Activated CD4-positive, CD25-positive, alpha-beta regulatory T cell treated with anti-CD3 and anti-CD28 coated beads, Interleukin-2, amount 50 U/mL, for 16 hours (primary cell): ENCODE measurements at regions not wholly inside any gene's neighbourhood (a gene's known extent, or its start where the extent isn't known, plus 50 kb on each side); places are given as distances from the start of the nearest gene placed in this dataset.
"Not testable (repeated sequence)": the region's sequence is repeated elsewhere in the genome, so short reads cannot be mapped to it uniquely, and the experiment has no call there.

Experiments used
- DNase-seq: peaks from one replicate; pipeline ENCODE4 v3.0.0-alpha.2; 2020; ENCODE audit warnings: low read depth, low spot score

DNA sequence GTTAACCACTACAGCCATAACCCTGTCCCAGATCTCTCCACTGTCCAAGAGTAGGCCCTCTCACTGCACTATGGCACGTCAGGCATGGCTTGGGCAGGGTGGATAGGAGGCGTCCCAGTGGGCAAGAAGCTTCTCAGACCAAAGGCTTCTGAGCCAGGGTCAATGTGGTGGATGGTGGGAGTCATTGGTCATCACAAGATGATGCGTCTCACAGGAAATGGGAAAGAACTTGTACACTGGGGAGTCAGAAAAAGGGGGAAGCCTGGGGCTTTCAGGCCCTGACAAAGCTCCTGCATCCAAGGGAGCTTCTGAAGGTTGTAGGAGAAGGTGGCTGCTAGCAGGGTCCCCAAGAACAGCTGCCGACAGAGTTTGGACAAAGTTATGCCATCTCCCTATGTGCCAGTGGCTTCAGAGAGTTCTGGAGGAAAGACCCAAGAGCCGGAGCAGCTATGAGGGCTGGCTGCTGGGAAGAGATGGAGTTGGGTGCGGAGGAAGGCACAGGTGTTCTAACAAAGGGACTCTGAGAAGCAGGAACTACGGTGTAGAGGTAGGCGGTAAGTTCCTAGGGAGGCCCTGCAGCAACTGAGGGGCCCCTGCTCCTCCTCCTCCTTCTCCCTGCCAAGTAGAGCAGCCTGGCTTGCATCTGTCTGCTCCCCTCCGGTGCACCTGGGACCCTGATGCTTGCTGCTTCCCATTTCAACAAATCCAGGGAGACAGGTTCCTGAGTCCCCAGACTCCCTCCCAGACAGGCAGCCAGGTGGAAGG lies 81.1 kb downstream of the ARL6IP4 start:
- DNase-seq, result no peak

DNA sequence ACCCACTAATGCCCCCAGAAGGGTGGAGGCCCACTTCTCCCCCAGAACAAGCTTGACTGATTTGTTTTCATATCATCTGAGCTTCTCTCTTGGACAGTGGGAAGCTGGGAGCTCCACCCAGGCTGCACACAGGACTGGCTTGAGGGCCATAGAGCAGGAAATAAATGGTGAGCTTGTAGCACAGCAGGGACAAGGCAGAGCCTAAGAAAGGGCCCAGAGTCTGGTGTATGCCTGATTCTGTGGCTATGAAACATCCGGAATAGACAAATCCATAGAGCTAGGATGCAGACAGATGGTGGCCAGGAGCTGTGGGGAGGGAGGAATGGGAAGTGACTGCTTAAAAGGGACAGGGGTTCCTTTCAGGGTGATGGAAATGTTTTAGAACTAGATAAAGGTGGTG lies 79.0 kb downstream of the ARL6IP4 start:
- DNase-seq, result no peak

DNA sequence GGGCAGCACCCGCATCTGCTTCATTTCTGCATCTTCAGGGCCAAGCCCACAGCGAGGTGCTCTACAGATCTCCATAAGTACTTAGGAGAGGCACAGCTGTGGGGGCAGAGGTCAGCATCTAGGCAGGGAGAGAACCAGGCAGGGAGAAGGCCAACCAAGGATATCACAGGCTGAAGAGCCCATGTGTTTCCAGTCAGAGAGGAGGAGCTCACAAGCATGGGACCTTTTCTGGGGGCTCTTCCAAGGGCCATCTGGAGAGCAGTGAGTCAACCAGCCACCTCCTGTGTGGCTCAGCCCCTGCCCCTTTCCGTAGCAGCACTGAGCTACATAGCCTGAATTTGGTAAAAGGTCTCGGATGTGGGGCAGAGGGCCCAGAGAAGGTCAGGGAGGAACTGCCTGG lies 78.5 kb downstream of the ARL6IP4 start:
- no peak for DNase-seq

DNA sequence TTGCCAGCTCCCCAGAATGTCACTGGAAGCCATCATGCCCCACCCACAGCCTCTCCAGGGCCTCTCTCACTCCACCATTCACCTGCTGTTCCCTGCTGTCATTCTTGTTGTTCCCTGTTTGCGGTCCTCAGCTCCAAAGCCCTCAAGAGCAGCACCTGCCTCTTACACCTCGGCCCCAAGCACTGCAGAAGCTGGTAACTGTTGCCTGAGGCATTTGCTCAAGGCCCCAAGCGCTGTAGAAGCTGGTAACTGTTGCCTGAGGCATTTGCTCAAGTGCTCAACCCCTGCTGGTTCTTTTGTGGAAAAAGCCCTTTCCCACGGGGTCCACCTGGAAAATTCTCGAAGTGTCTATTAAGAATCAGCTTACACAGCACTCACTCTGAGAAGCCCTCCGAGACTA lies 78.0 kb downstream of the ARL6IP4 start:
- no peak for DNase-seq

DNA sequence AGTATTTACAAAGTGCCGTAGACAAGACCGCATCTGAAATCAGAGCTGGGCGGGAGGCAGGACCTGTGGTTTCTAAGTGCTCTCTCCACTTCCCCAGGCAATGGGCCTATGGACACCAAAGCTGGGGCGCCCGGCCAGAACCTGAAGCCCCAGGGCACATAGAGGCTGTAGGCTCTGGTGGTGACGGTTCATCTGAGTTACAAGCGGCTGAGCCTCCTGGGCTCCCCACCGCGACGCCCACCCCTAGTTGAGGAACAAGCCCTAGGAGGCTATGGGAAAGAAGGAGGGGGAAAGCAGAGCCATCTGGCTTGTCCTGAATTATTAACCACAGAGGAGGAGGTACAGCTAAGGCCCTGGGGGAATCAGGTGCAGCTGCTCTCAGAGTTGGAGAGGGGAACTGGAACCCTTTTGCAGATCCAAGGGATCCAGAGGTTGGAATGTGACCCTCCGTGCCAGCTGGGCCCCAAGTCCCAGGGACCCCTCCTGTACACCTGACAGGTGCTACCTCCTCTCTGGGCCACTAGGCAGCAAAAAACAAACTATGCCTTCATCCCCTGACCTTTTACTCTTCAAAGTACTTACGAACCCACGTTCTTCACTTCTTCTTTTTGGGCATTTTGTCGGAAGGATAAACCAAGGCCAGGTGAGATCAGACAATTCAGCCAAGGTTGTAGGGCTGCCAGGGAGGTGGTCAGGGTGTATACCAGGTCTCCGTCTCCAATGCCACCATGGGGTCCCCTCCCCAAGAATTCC lies 77.2 kb downstream of the ARL6IP4 start:
- no peak for DNase-seq

DNA sequence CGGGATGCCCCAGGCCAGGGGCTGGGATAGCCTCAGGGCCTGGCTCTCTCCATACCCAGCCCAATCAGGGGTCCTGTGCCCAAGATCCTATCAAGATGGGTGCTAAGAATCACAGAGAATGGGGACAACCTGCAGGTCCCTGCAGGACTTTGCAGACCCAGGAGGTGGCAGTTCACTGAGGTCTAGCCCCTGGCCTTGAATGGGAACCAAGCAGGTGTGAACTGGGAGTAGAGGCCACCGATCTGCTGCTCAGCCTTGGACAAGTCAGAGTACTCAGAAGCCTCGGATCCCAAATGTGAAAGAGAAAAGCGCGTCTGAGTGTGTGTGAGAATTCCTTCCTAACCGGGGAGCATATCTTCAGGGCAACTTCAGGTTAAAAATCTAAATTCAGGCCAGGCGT lies 76.2 kb downstream of the ARL6IP4 start:
- no peak for DNase-seq

DNA sequence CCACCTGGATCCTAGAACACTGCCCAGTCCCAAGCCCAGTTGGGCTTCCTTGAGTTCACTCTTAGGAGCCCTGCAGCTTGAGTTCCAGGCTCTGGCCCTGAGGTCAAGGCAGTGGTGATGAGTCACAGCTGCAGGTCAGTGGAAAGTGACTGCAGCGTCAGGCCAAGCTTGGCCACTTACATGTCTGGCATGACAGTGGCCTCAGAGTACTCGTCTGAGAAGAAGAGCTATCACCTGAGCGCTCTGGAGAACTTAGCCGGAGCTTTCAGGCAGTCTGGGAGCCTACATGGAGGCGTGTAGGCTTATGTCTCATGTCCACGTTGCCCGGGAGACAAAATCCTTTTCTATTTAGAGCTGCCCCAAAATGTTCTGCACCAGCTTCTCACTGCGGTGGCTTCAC lies 75.6 kb downstream of the ARL6IP4 start:
- no peak for DNase-seq

DNA sequence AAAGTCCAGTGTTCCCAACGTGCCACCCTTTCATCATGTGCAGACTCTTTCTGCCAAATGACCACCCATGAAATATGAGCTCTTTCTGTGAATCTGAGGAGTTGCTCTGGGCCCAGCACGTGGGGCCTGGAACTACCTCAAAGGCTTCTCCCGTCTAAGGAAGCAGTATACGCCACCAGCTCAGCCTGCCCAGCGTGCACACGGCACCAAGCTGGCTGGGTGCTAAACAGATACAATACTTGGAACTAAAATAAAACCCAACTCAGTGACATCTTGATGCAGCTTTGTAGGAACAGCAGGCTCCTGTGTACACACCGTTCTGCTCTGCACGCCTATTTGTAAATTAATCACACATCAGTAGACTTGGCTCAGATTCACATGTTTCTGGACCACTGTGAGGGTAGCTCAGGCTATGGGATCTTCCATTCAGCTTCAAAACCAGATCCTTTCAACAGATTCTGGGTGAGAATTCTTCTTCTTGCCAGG lies 74.8 kb downstream of the ARL6IP4 start:
- DNase-seq, result no peak

DNA sequence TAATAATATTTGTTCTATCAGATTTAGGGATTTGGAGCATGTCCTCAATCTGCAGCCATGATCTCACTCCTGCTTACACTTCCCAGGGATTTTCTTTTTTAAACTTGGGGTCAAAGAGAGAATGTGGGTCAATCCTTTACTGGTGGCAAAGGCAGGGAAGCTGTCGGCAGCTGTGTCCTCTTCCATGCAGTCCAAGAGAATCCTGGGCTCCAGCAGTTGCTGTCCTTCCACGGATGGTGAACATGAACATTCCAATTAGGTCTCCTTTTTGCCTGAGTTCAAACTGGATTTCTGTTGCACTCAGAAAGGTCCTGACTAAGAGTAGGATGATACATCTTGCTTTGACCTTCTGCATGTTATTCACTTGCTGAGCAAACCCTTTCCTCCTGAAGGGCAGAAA lies 73.9 kb downstream of the ARL6IP4 start:
- DNase-seq, result no peak

DNA sequence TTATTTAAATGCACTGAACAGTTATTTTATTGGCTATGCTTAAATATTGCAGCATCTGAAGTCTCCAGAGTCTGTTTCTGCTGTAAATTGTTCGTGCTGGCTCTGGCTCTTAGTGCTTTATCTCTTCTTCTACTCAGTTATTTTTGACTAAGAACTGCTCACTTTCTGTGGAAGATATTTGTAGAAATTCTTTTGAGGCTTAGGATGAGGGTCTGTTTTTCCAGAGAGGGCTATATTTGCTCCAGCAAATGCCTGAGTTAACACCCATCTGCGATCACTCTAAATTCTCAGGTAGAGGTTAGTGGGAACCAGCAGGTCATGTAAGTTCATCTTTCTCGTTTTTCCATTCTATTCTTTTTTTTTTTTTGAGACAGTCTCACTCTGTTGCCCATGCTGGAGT lies 71.1 kb downstream of the ARL6IP4 start:
- DNase-seq, result no peak

DNA sequence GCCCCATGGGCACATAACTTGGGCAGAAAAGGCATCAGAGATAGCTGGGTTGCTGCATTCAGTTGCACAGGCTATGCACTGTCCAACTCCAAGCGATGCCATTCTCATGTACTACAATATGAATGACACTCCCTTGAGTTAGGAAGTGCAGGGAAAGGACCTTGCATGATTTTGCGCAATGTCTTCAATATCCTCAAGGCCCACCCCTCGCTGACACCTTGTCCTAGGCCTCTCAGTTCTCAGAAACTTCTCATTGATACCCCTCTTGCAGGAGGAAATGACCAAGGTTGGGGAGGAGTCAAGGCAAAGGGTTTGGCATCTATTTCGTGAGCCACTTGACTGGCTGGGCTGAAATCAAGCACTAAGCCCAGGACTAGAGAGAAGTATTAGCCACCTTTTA lies 70.4 kb downstream of the ARL6IP4 start:
- no peak for DNase-seq

DNA sequence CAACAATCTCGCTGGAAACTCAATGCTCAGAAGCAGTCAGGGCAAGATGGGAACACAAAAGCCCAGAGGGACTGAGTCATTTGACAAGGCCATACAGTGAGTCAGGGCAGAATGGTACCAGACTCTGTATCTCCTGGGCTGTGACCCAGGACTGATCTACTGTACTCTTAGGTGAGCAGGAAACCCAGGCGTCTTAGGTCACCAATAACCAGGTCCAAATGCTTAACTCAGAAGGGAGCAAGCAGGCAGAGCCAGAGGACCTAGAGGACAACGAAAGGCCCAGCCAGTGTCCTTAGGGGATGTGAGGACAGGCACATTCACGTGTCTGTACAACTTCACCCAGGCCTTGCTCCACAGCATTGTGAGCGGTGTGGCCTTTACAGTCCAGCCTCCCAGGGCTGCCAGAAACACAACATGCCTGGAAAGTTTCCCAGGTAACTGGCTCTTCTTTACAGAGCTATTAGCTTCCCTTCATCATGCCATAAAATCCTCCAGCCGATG lies 69.9 kb downstream of the ARL6IP4 start:
- no peak for DNase-seq

DNA sequence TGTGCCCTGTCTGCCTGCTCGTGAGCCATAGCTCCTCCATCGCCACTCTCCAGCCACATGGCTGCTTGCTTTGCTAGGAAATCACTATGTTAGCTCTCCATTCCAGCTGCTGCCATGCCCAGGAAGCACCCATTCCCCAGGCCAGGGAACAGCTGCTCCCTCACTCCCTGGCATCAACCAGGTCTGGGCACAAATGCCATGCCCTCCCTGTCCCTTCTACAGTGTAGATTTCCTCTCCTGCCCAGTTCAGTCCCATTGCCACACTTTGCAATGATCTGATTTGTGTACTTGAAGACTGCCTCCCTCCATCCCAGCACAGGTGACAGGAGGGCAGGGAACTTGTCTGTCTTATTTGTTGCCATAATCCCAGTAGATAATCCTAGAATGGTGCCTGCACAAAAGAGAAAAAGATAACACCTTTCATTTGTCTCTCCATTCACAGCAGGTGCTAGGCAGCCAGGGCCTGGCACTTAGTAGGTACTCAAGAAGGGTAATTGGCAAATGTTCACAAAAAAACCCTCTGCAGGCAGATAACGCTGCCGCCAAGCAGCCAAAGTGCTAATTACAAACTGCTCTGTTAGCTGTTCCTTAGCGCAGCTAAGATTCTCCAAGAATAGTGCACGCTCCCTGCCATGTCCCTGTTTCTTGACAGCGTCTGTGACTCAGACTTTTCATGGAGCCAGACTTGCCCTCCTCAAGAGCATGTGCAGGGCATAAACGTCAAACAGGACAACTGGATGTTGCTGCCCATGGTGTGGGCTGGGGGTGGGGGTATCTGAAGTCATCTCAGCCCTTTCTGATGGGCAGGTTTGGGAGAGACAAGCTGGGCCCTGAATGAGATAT lies 69.1 kb downstream of the ARL6IP4 start:
- DNase-seq, result no peak

DNA sequence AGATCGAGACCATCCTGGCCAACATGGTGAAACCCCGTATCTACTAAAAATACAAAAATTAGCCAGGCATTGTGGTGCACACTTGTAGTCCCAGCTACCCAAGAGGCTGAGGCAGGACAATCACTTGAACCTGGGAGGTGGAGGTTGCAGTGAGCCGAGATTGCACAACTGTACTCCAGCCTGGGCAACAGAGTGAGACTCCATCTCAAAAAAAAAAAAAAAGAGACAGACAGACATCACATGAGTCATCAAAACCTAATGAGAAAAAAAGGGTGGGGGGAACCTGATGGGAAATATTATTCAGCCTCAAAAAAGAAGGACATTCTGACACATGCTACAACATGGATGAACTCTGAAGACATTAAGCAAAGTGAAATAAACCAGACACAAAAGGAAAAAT lies 67.4 kb downstream of the ARL6IP4 start:
- not testable (repeated sequence) for DNase-seq

DNA sequence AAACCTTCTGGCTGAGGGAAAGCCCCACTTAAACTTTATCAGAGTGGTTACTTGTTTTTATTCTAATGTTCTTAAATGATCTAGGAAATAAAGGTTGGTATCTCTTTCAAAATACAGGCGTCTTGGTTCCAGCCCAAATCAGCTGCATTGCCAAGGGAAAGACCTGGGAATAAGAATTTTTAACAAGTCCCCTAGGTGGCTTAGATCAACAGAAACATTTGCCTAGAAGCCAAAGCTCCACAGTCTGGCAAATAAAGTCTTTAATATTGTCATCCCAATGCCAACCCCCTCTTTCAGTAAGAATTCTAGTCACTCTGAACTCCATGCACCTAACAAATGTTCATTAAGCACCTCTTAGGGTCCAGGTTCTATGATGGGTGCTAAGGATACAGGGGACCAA lies 66.8 kb downstream of the ARL6IP4 start:
- no peak for DNase-seq

DNA sequence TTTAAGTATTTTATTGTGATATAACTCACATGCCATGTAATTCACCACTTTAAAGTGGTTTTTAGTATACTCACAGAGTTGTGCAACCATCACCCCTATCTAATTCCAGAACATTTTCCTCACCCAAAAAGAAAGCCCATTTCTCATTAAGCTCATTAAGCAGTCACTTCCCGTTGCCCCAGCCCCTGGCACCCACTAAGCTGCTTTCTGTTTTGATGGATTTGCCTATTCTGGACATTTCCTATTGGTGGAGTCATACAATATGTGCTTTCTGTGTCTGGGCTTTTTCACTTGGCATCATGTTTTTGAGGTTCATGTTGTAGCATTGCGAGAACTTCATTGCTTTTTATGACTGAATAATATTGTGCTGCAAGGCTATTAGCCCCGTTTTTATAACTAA lies 66.0 kb downstream of the ARL6IP4 start:
- DNase-seq, result no peak

DNA sequence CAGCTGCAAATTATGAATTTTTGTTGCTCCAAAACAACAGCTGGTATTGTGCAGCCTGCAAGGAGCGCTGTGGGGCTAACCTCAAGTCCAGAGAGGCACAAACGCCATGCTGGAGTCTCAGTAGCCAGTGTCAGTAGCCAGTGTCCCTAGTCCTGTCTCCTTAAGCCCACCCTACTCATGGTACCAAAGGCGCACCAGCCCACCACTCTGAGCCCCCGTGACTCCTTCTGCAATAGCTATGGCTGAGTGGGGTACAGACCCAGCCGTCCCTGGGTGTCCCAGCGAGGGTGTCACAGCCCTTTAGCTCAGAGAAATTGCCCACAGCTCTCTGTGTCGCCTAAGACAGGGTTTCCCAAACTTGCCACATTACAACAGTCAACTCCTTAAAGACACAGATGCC lies 65.2 kb downstream of the ARL6IP4 start:
- no peak for DNase-seq

DNA sequence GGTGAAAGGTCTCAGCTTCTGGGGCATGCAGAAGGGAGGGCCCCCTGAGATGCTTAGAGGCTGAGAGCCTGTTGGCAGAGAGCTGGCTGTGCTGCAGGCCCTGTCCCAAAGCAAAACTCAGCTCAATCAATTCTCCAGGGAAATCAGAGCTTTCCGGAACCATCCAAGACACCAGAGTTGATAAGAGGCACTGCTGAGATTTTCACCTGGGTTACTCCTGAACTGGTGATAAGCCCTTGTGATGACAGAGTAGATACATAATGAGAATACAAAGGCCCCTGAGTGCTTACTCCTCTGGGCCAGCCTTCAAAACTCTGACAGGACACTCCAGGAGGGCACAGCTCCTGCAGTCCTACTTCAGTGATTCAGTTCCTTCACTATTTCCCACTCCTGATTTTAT lies 63.9 kb downstream of the ARL6IP4 start:
- no peak for DNase-seq

DNA sequence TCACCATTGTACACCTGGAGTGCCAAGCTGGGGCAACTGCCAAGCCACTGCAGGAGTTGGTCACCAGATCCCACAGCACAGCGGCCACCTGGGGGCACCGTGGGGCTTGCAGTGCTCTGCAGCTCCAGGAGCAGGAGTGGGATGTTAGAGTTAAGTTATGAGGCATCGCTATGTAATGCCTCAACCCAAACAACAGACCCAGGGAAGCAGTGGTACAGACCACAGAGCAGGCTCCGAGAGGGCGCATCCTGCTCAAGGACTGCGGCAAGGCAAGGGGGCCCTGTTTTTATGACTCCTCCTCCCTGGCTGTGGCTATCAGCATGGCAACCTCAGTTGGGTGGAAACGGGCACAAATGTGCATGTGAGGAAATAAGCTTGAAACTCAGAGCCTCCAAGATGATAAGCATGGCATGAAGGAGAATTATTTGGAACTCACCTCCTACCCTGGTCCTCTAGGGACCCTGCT lies 63.1 kb downstream of the ARL6IP4 start:
- peak; percentile 27 for DNase-seq

DNA sequence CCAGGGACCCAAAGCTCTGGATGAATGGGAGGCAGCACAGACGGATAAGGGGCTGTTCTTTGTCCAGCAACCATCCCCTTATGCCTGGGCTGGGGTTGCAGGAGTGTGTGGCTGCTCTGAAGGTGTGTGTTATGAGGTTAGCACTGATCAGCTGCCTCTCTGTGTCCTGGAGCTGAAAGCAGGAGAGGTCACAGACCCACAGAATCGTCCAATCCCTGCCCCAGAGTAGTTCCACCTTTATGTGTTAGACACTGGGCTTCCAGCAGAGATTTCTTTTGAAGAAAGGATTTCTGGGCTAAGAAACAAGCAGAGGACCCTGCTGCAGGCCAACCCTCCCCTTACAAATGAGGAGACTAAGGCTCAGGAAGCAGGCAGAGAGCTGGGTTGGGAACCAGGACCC lies 62.4 kb downstream of the ARL6IP4 start:
- no peak for DNase-seq

DNA sequence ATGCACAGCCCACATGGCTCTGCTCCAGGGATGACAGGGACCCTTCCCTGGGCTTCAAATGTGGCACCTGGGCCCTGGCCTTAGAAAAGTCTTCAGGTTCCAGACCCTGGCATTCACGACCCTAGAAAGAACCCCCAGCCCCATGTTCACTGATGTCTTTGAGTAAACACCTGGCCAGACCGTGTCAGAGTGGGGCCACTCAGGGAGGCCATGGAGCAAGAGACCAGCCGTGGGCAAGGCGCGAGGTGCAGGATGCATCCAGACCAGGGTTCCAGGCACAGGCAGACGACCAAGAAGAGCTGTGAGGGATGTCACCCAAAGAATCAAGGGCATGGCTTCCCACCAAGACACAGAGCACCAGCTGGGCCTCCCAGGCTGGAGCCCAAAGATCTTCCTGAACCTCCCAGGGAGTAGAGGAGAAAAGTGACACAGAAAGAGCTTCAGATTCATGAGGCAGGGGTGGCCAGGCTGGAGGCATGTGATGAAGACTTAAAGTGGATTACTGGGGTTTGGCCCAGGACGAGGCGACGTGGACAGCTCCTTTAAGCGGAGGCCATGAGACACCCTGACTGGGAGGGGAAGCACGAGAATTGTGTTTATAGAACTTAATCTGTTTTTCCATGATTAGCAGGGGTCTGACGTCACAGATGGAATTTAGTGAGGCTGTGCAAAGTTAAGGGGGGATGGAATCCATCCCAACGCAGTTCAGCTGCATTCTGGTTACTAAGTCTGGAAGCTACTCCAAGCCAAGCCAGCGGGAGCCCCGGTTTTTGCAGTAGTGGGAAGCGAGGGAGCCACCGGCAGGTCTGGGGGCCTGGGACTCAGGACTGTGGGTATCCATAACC lies 61.6 kb downstream of the ARL6IP4 start:
- DNase-seq, result no peak
